Endothelial cell of umbilical vein (primary cell): ENCODE measurements at regions not wholly inside any gene's neighbourhood (a gene's known extent, or its start where the extent isn't known, plus 50 kb on each side); places are given as distances from the start of the nearest gene placed in this dataset.

Source experiments
- BruUV-seq: library from RNA; stranded (reverse); fragments of 400-500 nt; replicated peaks from 2 replicates; lab custom pipeline; 2021; lab: Mats Ljungman, UMichigan
- CTCF ChIA-PET: fragments of 300-600, 350-600 bp; sonication (Branson Sonifier 250); formaldehyde crosslinking; loops from one replicate; lab custom pipeline; 2021; ENCODE audit warnings: antibody characterized with exemption, inconsistent platforms; lab: Charles Lee
- POLR2A ChIA-PET: fragments of 300-600, 350-600 bp; sonication (Branson Sonifier 250); formaldehyde crosslinking; loops from one replicate; lab custom pipeline; 2021; ENCODE audit warnings: antibody characterized with exemption, inconsistent platforms; lab: Charles Lee
- DNase-seq: peaks from one replicate; pipeline ENCODE4 v3.0.0-alpha.2; 2011; ENCODE audit warnings: low read depth, low spot score
- FAIRE-seq: peaks from 2 replicates; lab custom pipeline; 2011; peaks lifted over from hg19 to GRCh38; lab: Jason Lieb, UNC
- H2AFZ ChIP-seq: 2 replicates; pipeline ENCODE4 v1.6.0; 2012; ENCODE audit warnings: low read depth, low read length, control low read depth, inconsistent platforms
- H3K27ac ChIP-seq: 2 replicates; pipeline ENCODE4 v1.5.1; 2011; ENCODE audit warnings: low read depth, mild to moderate bottlenecking, control low read depth, low read length, moderate library complexity; ENCODE audit not compliant: insufficient read depth
- H3K27me3 ChIP-seq, 2 experiments: 2 replicates each; pipeline versions ENCODE4 v1.6.0 to v1.6.1; 2011; ENCODE audit warnings: low read length in 2 of 2, mixed read lengths in 1 of 2; ENCODE audit not compliant: control insufficient read depth in 2 of 2, insufficient read depth in 2 of 2
- H3K36me3 ChIP-seq, 2 experiments: 2 replicates in 1 of 2; 3 replicates in 1 of 2; pipeline ENCODE4 v1.5.1; 2011; ENCODE audit warnings: low read length in 2 of 2, mild to moderate bottlenecking in 1 of 2, moderate library complexity in 1 of 2; ENCODE audit not compliant: control insufficient read depth in 2 of 2, insufficient read depth in 2 of 2; ENCODE audit errors: extremely low read depth in 1 of 2
- H3K4me1 ChIP-seq: 3 replicates; pipeline ENCODE4 v1.5.1; 2011; ENCODE audit warnings: mild to moderate bottlenecking, low read length; ENCODE audit not compliant: control insufficient read depth, insufficient read depth; ENCODE audit errors: extremely low read depth
- H3K4me2 ChIP-seq: 2 replicates; pipeline ENCODE4 v1.6.1; 2011; ENCODE audit warnings: low read length, control low read depth, mixed read lengths; ENCODE audit not compliant: insufficient read depth
- H3K4me3 ChIP-seq, 3 experiments: fragments of 200-600 bp in 1 of 3; sonication (generic), shearing (Covaris generic) in 1 of 3; replicated peaks in 1 of 3; 2 replicates each; pipeline ENCODE4 v1.5.1; 2011 to 2016; ENCODE audit warnings: control low read depth in 3 of 3, low read length in 3 of 3, mild to moderate bottlenecking in 2 of 3, inconsistent platforms in 1 of 3, low read depth in 1 of 3, moderate library complexity in 1 of 3; ENCODE audit not compliant: insufficient read depth in 1 of 3
- H3K79me2 ChIP-seq: 2 replicates; pipeline ENCODE4 v1.6.0; 2012; ENCODE audit warnings: low read length, inconsistent platforms; ENCODE audit not compliant: control insufficient read depth, insufficient read depth
- H3K9ac ChIP-seq: replicated peaks from 2 replicates; pipeline ENCODE3; 2011; ENCODE audit warnings: low read length, control low read depth; ENCODE audit not compliant: insufficient read depth; ENCODE audit errors: extremely low read depth
- H3K9me1 ChIP-seq: replicated peaks from 3 replicates; pipeline ENCODE4 v1.6.0; 2011; ENCODE audit warnings: mild to moderate bottlenecking, low read length; ENCODE audit not compliant: control insufficient read depth, insufficient read depth; ENCODE audit errors: extremely low read depth
- H3K9me3 ChIP-seq: replicated peaks from 2 replicates; pipeline ENCODE4 v1.5.1; 2012; ENCODE audit warnings: low read length, inconsistent platforms; ENCODE audit not compliant: control insufficient read depth, insufficient read depth
- H4K20me1 ChIP-seq: replicated peaks from 2 replicates; pipeline ENCODE3; 2011; ENCODE audit warnings: mild to moderate bottlenecking, low read length; ENCODE audit not compliant: control insufficient read depth, insufficient read depth; ENCODE audit errors: extremely low read depth
- CTCF ChIP-seq, 2 donors: IDR thresholded peaks; 1 replicate in 1 of 2; 2 replicates in 1 of 2; pipeline ENCODE4 v1.5.1; 2011; ENCODE audit warnings: low read length in 2 of 2, mild to moderate bottlenecking in 2 of 2, moderate library complexity in 2 of 2, control low read depth in 1 of 2, inconsistent platforms in 1 of 2, low read depth in 1 of 2; ENCODE audit not compliant: insufficient read depth in 1 of 2; ENCODE audit errors: extremely low read depth in 1 of 2
- EZH2 ChIP-seq: IDR thresholded peaks from 2 replicates; pipeline ENCODE4 v1.6.1; 2012; ENCODE audit warnings: borderline replicate concordance, low read depth, mild to moderate bottlenecking, moderate library complexity, low read length, inconsistent platforms; ENCODE audit not compliant: severe bottlenecking
- FOS ChIP-seq: IDR thresholded peaks from 2 replicates; pipeline ENCODE4 v1.6.1; 2011; ENCODE audit warnings: mild to moderate bottlenecking, low read length, moderate library complexity, borderline replicate concordance; ENCODE audit not compliant: insufficient read depth
- GATA2 ChIP-seq: IDR thresholded peaks from 2 replicates; pipeline ENCODE4 v1.7.0; 2011; ENCODE audit warnings: low read depth, mild to moderate bottlenecking, moderate library complexity, mixed read lengths, low read length; ENCODE audit not compliant: insufficient read length, insufficient read depth
- JUN ChIP-seq: IDR thresholded peaks from 2 replicates; pipeline ENCODE4 v1.6.1; 2011; ENCODE audit warnings: borderline replicate concordance, low read depth; ENCODE audit not compliant: insufficient read length, insufficient read depth
- MYC ChIP-seq: IDR thresholded peaks from one replicate; pipeline ENCODE4 v1.6.1; 2011; ENCODE audit warnings: mild to moderate bottlenecking, low read depth, low read length
- POLR2A ChIP-seq: IDR thresholded peaks from 2 replicates; pipeline ENCODE4 v1.6.1; 2012; ENCODE audit warnings: low read depth, mild to moderate bottlenecking, control low read depth, low read length
- POLR2AphosphoS5 ChIP-seq: IDR thresholded peaks from 2 replicates; pipeline ENCODE4 v1.6.1; 2012; ENCODE audit warnings: low read depth, mild to moderate bottlenecking, control low read depth, low read length, moderate library complexity; ENCODE audit not compliant: insufficient read depth
- dilution Hi-C: fragments of 300-500 bp; cut with MboI; formaldehyde crosslinking; loops from one replicate; pipeline ENCODE4 v1.15.0; 2019; ENCODE audit warnings: low sequenced_read_pairs; ENCODE audit not compliant: extremely low pct_ligation_motif_present
- intact Hi-C: fragments of 100-400 bp; cut with micrococcal nuclease; formaldehyde crosslinking; loops from one replicate; pipeline ENCODE4 v1.10.0; 2022
- TF ChIP-seq, protein P1 (sequence below): IDR thresholded peaks from 2 replicates; pipeline ENCODE4 v1.6.1; 2011; ENCODE audit not compliant: insufficient read depth, insufficient read length

DNA sequence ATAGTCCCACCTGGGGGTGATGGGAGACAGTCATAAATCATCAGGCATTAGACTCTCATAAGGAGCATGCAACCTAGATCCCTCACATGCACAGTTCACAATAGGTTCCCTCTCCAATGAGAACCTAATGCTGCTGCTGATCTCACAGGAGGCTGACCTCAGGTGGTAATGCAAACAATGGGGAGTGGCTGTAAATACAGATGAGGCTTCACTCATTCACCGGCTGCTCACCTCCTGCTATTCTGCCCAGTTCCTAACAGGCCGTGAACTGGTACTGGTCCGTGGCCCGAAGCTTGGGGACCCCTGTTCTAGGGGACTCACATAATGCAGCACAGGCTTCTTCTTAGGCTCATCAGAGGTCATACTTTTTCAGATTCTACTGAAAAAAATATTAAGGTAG, 625.9 kb upstream of the AGA start:
- dilution Hi-C loops, result no loop called here
- Histone ChIP-seq H4K20me1 (no peaks in the 10 kb centered on the region), H3K9me3 (no peaks in the 10 kb centered on the region), H3K27ac (no peak overlapping the region), H3K9ac (no peak overlapping the region), H3K79me2 (no peaks in the 10 kb centered on the region), H3K36me3 (no peaks in the 10 kb centered on the region), H3K4me3 (no peak overlapping the region), H3K4me1 (no peaks in the 10 kb centered on the region), H3K9me1 (no peaks in the 10 kb centered on the region), H2AFZ (no peak overlapping the region), H3K4me2 (no peak overlapping the region), H3K27me3 (no peaks in the 10 kb centered on the region)
- ChIA-PET CTCF (no interaction called here), POLR2A (no interaction called here)
- no peak for TF ChIP-seq POLR2A
- no TSS peak for BruUV-seq
- intact Hi-C loops, result no loop called here
- FAIRE-seq (no peak), DNase-seq (no peak)

GRCh38 chr4:178070163-178070562, 627.9 kb upstream of the AGA start:
- intact Hi-C loops (no loop called here), dilution Hi-C loops (no loop called here)
- H3K79me2 ChIP-seq, result no peaks in the 10 kb centered on the region
- no peaks in the 10 kb centered on the region for H3K4me1 ChIP-seq
- H2AFZ ChIP-seq, result no peak overlapping the region
- no peaks in the 10 kb centered on the region for H3K9me1 ChIP-seq
- no peak overlapping the region for H3K27ac ChIP-seq
- no peaks in the 10 kb centered on the region for H4K20me1 ChIP-seq
- no peaks in the 10 kb centered on the region for H3K27me3 ChIP-seq
- no peak for DNase-seq
- POLR2A ChIA-PET, result no interaction called here
- no peak overlapping the region for H3K4me3 ChIP-seq
- FAIRE-seq, result no peak
- H3K9me3 ChIP-seq, result no peaks in the 10 kb centered on the region
- no peak overlapping the region for H3K9ac ChIP-seq
- H3K36me3 ChIP-seq, result no peaks in the 10 kb centered on the region
- BruUV-seq, result no TSS peak
- TF ChIP-seq POLR2A, result no peak
- no peak for TF ChIP-seq FOS
- TF ChIP-seq POLR2AphosphoS5, result no peak
- TF ChIP-seq MYC, result no peak
- TF ChIP-seq, protein P1, sequence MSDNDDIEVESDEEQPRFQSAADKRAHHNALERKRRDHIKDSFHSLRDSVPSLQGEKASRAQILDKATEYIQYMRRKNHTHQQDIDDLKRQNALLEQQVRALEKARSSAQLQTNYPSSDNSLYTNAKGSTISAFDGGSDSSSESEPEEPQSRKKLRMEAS, result no peak
- TF ChIP-seq GATA2, result no peak
- TF ChIP-seq CTCF (IDR thresholded peaks at IDR 0.05; ENCODE audit: extremely low read depth in 1 of 2, insufficient read depth in 1 of 2, low read depth in 1 of 2, low read length in 2 of 2), result no peak
- TF ChIP-seq EZH2, result no peak
- no peak for TF ChIP-seq JUN
- CTCF ChIA-PET, result no interaction called here
- no peak overlapping the region for H3K4me2 ChIP-seq
